ENCODE measurements at regions not wholly inside any gene's neighbourhood (a gene's known extent, or its start where the extent isn't known, plus 50 kb on each side); places are given as distances from the start of the nearest gene placed in this dataset.

DNA sequence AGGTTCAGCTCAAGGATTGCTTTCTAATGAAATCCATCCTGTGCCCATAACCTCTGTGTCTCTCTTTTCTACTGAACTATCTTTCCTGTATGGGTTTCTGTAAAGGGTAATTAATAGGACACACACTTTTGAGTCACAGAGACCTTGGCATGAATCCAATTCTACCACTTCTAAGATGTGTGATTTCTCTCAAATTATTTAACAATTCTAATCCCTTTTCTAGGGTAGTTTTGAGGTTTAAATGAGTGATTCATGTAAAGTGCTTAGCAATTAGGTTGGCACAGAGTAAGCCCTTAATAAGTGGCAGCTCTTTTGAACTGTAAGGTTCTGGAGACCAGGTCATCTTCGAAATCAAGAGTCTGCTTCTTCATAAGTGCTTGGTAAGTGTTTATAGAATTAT lies 202.7 kb downstream of the RASSF9 start:
- TF ChIP-seq, protein P1, sequence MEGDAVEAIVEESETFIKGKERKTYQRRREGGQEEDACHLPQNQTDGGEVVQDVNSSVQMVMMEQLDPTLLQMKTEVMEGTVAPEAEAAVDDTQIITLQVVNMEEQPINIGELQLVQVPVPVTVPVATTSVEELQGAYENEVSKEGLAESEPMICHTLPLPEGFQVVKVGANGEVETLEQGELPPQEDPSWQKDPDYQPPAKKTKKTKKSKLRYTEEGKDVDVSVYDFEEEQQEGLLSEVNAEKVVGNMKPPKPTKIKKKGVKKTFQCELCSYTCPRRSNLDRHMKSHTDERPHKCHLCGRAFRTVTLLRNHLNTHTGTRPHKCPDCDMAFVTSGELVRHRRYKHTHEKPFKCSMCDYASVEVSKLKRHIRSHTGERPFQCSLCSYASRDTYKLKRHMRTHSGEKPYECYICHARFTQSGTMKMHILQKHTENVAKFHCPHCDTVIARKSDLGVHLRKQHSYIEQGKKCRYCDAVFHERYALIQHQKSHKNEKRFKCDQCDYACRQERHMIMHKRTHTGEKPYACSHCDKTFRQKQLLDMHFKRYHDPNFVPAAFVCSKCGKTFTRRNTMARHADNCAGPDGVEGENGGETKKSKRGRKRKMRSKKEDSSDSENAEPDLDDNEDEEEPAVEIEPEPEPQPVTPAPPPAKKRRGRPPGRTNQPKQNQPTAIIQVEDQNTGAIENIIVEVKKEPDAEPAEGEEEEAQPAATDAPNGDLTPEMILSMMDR (conservative IDR thresholded peaks at IDR 0.05; ENCODE audit: low read length): no peak
- TF ChIP-seq EZH2phosphoT487 (IDR thresholded peaks at IDR 0.05; ENCODE audit: borderline replicate concordance): no peak

Data from Loucy (cell line).